Activated CD4-positive, alpha-beta T cell treated with anti-CD3 and anti-CD28 coated beads, Interleukin-2, amount 50 U/mL, for 16 hours (primary cell): ENCODE measurements at regions not wholly inside any gene's neighbourhood (a gene's known extent, or its start where the extent isn't known, plus 50 kb on each side); places are given as distances from the start of the nearest gene placed in this dataset.

Experiments
- DNase-seq: peaks from one replicate; pipeline ENCODE4 v3.0.0-alpha.2; 2020

- no peak for DNase-seq
Observed at GRCh38 chr4:11342401-11342800, 86.3 kb downstream of the HS3ST1 start.

- no peak for DNase-seq
Observed at GRCh38 chr4:11341337-11342043, 87.2 kb downstream of the HS3ST1 start.

GRCh38 chr4:11338956-11339782 is 89.5 kb downstream of the HS3ST1 start:
- DNase-seq, result no peak

GRCh38 chr4:11337287-11337686 is 91.4 kb downstream of the HS3ST1 start:
- DNase-seq, result no peak

GRCh38 chr4:11336435-11336834 is 92.3 kb downstream of the HS3ST1 start:
- no peak for DNase-seq

- DNase-seq, result no peak
Observed at GRCh38 chr4:11334887-11335286, 93.8 kb downstream of the HS3ST1 start.

GRCh38 chr4:11328401-11328800 is 100.3 kb downstream of the HS3ST1 start:
- DNase-seq, result no peak

GRCh38 chr4:11326021-11326420 is 102.7 kb downstream of the HS3ST1 start:
- no peak for DNase-seq

- DNase-seq, result no peak
Observed at GRCh38 chr4:11323771-11324170, 104.9 kb downstream of the HS3ST1 start.

- no peak for DNase-seq
Observed at GRCh38 chr4:11313157-11313943, 115.3 kb downstream of the HS3ST1 start.

- DNase-seq, result no peak
Observed at GRCh38 chr4:11312389-11312788, 116.3 kb downstream of the HS3ST1 start.

GRCh38 chr4:11301075-11301660 is 127.5 kb downstream of the HS3ST1 start:
- no peak for DNase-seq

- DNase-seq, result no peak
Observed at GRCh38 chr4:11299836-11300235, 128.9 kb downstream of the HS3ST1 start.

GRCh38 chr4:11299016-11299415 is 129.7 kb downstream of the HS3ST1 start:
- DNase-seq, result no peak

GRCh38 chr4:11298451-11298850 is 130.2 kb downstream of the HS3ST1 start:
- no peak for DNase-seq

GRCh38 chr4:11297627-11298026 is 131.1 kb downstream of the HS3ST1 start:
- no peak for DNase-seq

- DNase-seq, result no peak
Observed at GRCh38 chr4:11297201-11297600, 131.5 kb downstream of the HS3ST1 start.

GRCh38 chr4:11293866-11294265 is 134.8 kb downstream of the HS3ST1 start:
- DNase-seq, result no peak

- no peak for DNase-seq
Observed at GRCh38 chr4:11287055-11287454, 141.6 kb downstream of the HS3ST1 start.

- no peak for DNase-seq
Observed at GRCh38 chr4:11286533-11286932, 142.2 kb downstream of the HS3ST1 start.

GRCh38 chr4:11281720-11282119 is 147.0 kb downstream of the HS3ST1 start:
- DNase-seq, result no peak

- no peak for DNase-seq
Observed at GRCh38 chr4:11271263-11271662, 157.4 kb downstream of the HS3ST1 start.

- no peak for DNase-seq
Observed at GRCh38 chr4:11268149-11268548, 160.5 kb downstream of the HS3ST1 start.
